NB4 (cell line): ENCODE measurements at regions not wholly inside any gene's neighbourhood (a gene's known extent, or its start where the extent isn't known, plus 50 kb on each side); places are given as distances from the start of the nearest gene placed in this dataset.

Source experiments
- DNase-seq: peaks from one replicate; pipeline ENCODE4 v3.0.0; 2010; ENCODE audit warnings: low read depth
- H3K4me3 ChIP-seq: one replicate; pipeline ENCODE4 v1.5.1; 2011; ENCODE audit warnings: mild to moderate bottlenecking, low read depth, low read length, moderate library complexity
- CTCF ChIP-seq: IDR thresholded peaks from one replicate; pipeline ENCODE4 v1.5.1; 2012; ENCODE audit warnings: low read depth, low read length
- MAX ChIP-seq: IDR thresholded peaks from 2 replicates; pipeline ENCODE4 v1.6.1; 2011; ENCODE audit warnings: low read depth, low read length
- MYC ChIP-seq: IDR thresholded peaks from 2 replicates; pipeline ENCODE4 v1.6.1; 2011; ENCODE audit warnings: low read depth, low read length
- POLR2A ChIP-seq: IDR thresholded peaks from 2 replicates; pipeline ENCODE4 v1.6.1; 2011; ENCODE audit warnings: mild to moderate bottlenecking; ENCODE audit not compliant: insufficient read length; ENCODE audit errors: extremely low read depth

GRCh38 chr4:126364311-126364911, 1049.7 kb downstream of the FAT4 start:
- no peak for DNase-seq
- no peak overlapping the region for H3K4me3 ChIP-seq
- TF ChIP-seq CTCF (no peak), MAX (no peak), MYC (no peak), POLR2A (no peak)

- no peak overlapping the region for H3K4me3 ChIP-seq
- DNase-seq: no peak
- TF ChIP-seq MAX (no peak), POLR2A (no peak), CTCF (no peak), MYC (no peak)
These were observed 1054.3 kb downstream of the FAT4 start for GRCh38 chr4:126369076-126369475.

GRCh38 chr4:126372634-126373033, 1057.9 kb downstream of the FAT4 start:
- no peak overlapping the region for H3K4me3 ChIP-seq
- no peak for DNase-seq
- TF ChIP-seq POLR2A (no peak), MYC (no peak), MAX (no peak), CTCF (no peak)

- TF ChIP-seq CTCF (no peak), MYC (no peak), POLR2A (no peak), MAX (no peak)
- no peak for DNase-seq
- H3K4me3 ChIP-seq: no peak overlapping the region
These were observed 1060.8 kb downstream of the FAT4 start for GRCh38 chr4:126375462-126376054.

GRCh38 chr4:126385954-126386353, 1071.2 kb downstream of the FAT4 start:
- TF ChIP-seq POLR2A (no peak), CTCF (no peak), MYC (no peak)
- DNase-seq: no peak
- no peak overlapping the region for H3K4me3 ChIP-seq

- DNase-seq: no peak
- TF ChIP-seq POLR2A (no peak), MYC (no peak), MAX (no peak), CTCF (no peak)
- no peak overlapping the region for H3K4me3 ChIP-seq
These were observed 1071.8 kb downstream of the FAT4 start for GRCh38 chr4:126386512-126386911.
